Mesenchymal stem cell (in vitro differentiated cells and primary cell): ENCODE measurements at regions not wholly inside any gene's neighbourhood (a gene's known extent, or its start where the extent isn't known, plus 50 kb on each side); places are given as distances from the start of the nearest gene placed in this dataset.
A peak's percentile ranks its signal among the peaks of the same experiment; 100 is the strongest.

ENCODE experiments used
- DNase-seq: peaks from one replicate; pipeline ENCODE4 v3.0.0-alpha.2; 2013
- H2AFZ ChIP-seq: one replicate; pipeline ENCODE4 v1.6.1; 2013; ENCODE audit warnings: low read depth, mild to moderate bottlenecking, control low read depth, inconsistent platforms, low read length, moderate library complexity
- H2AK5ac ChIP-seq: 2 replicates; pipeline ENCODE4 v1.6.1; 2013; ENCODE audit warnings: low read length, moderate library complexity, mild to moderate bottlenecking, inconsistent platforms; ENCODE audit not compliant: severe bottlenecking
- H2BK120ac ChIP-seq: one replicate; pipeline ENCODE4 v1.6.1; 2013; ENCODE audit warnings: low read depth, mild to moderate bottlenecking, inconsistent platforms, low read length, moderate library complexity
- H2BK12ac ChIP-seq, 2 experiments: one replicate each; pipeline ENCODE4 v1.6.1; 2013; ENCODE audit warnings: inconsistent platforms in 2 of 2, low read length in 2 of 2, mild to moderate bottlenecking in 2 of 2, moderate library complexity in 2 of 2, control low read depth in 1 of 2
- H2BK15ac ChIP-seq: one replicate; pipeline ENCODE4 v1.6.1; 2013; ENCODE audit warnings: mild to moderate bottlenecking, low read depth, inconsistent platforms; ENCODE audit not compliant: poor library complexity, severe bottlenecking
- H2BK5ac ChIP-seq: 2 replicates; pipeline ENCODE4 v1.6.1; 2013; ENCODE audit warnings: low read depth, mild to moderate bottlenecking, low read length, control low read depth, inconsistent platforms; ENCODE audit not compliant: poor library complexity, severe bottlenecking
- H3K14ac ChIP-seq, 2 experiments: one replicate each; pipeline ENCODE4 v1.6.1; 2013; ENCODE audit warnings: inconsistent platforms in 2 of 2, low read length in 2 of 2, control low read depth in 1 of 2, mild to moderate bottlenecking in 1 of 2, moderate library complexity in 1 of 2
- H3K18ac ChIP-seq, 2 experiments: one replicate each; pipeline ENCODE4 v1.6.1; 2013; ENCODE audit warnings: inconsistent platforms in 2 of 2, low read length in 2 of 2, control low read depth in 1 of 2, low read depth in 1 of 2, mild to moderate bottlenecking in 1 of 2
- H3K23ac ChIP-seq, 2 experiments: one replicate each; pipeline ENCODE4 v1.6.1; 2013; ENCODE audit warnings: inconsistent platforms in 2 of 2, low read length in 2 of 2, mild to moderate bottlenecking in 2 of 2, moderate library complexity in 2 of 2, control low read depth in 1 of 2
- H3K27ac ChIP-seq: 2 replicates; pipeline ENCODE4 v1.5.1; 2013; ENCODE audit warnings: mild to moderate bottlenecking, moderate library complexity, low read length, control low read depth, inconsistent platforms; ENCODE audit not compliant: poor library complexity, severe bottlenecking
- H3K27me3 ChIP-seq, 2 experiments: 2 replicates each; pipeline versions ENCODE4 v1.6.1 to v1.7.0; 2013; ENCODE audit warnings: low read length in 2 of 2, mild to moderate bottlenecking in 2 of 2, moderate library complexity in 2 of 2, control low read depth in 1 of 2, inconsistent platforms in 1 of 2; ENCODE audit not compliant: control insufficient read depth in 1 of 2, insufficient read depth in 1 of 2
- H3K36me3 ChIP-seq, 2 experiments: 2 replicates each; pipeline versions ENCODE4 v1.6.1 to v1.7.0; 2013; ENCODE audit warnings: low read length in 2 of 2, control low read depth in 1 of 2, inconsistent platforms in 1 of 2, low read depth in 1 of 2, mild to moderate bottlenecking in 1 of 2; ENCODE audit not compliant: insufficient read depth in 2 of 2, control insufficient read depth in 1 of 2
- H3K4ac ChIP-seq, 2 experiments: one replicate each; pipeline ENCODE4 v1.6.1; 2013; ENCODE audit warnings: inconsistent platforms in 2 of 2, low read length in 2 of 2, mild to moderate bottlenecking in 2 of 2, moderate library complexity in 2 of 2, control low read depth in 1 of 2, low read depth in 1 of 2
- H3K4me1 ChIP-seq: 2 replicates; pipeline ENCODE4 v1.6.1; 2013; ENCODE audit warnings: low read depth, low read length, control low read depth; ENCODE audit not compliant: control insufficient read depth, insufficient read depth
- H3K4me2 ChIP-seq: 2 replicates; pipeline ENCODE4 v1.6.1; 2013; ENCODE audit warnings: low read length, mild to moderate bottlenecking, inconsistent platforms; ENCODE audit not compliant: poor library complexity, severe bottlenecking
- H3K4me3 ChIP-seq, 2 experiments: 2 replicates each; pipeline versions ENCODE4 v1.5.1 to v1.7.0; 2013; ENCODE audit warnings: low read length in 2 of 2, mild to moderate bottlenecking in 2 of 2, control low read depth in 1 of 2, low read depth in 1 of 2; ENCODE audit not compliant: insufficient read depth in 1 of 2
- H3K79me1 ChIP-seq: replicated peaks from 2 replicates; pipeline ENCODE4 v1.6.1; 2013; ENCODE audit warnings: mild to moderate bottlenecking, control low read depth, low read length, inconsistent platforms; ENCODE audit not compliant: poor library complexity, severe bottlenecking
- H3K9ac ChIP-seq: 2 replicates; pipeline ENCODE4 v1.7.0; 2013; ENCODE audit warnings: mild to moderate bottlenecking, low read length, moderate library complexity
- H3K9me3 ChIP-seq: 2 replicates; pipeline ENCODE4 v1.7.0; 2013; ENCODE audit warnings: mild to moderate bottlenecking, low read length; ENCODE audit not compliant: control insufficient read depth
- H4K8ac ChIP-seq: one replicate; pipeline ENCODE4 v1.6.1; 2013; ENCODE audit warnings: inconsistent platforms, mild to moderate bottlenecking, low read length, moderate library complexity
- H4K91ac ChIP-seq: one replicate; pipeline ENCODE4 v1.6.1; 2013; ENCODE audit warnings: mild to moderate bottlenecking, low read length, inconsistent platforms
- WGBS: methylation state at CpG from one replicate; pipeline ENCODE4 v1.1.7; 2013; ENCODE audit warnings: mixed read lengths; 5-methylcytosine and 5-hydroxymethylcytosine counted together

- H4K91ac ChIP-seq = no peak overlapping the region
- H3K4me1 ChIP-seq = no peaks in the 10 kb centered on the region
- no peak for DNase-seq
- H3K36me3 ChIP-seq = no peaks in the 10 kb centered on the region
- H3K9me3 ChIP-seq = no peaks in the 10 kb centered on the region
- no peaks in the 10 kb centered on the region for H3K79me1 ChIP-seq
- peak overlapping the region; percentile 37 for H3K9ac ChIP-seq
- no peak overlapping the region for H2BK5ac ChIP-seq
- H2BK120ac ChIP-seq = no peak overlapping the region
- H2AFZ ChIP-seq = no peak overlapping the region
- no peak overlapping the region for H4K8ac ChIP-seq
- H3K23ac ChIP-seq = no peak overlapping the region
- no peak overlapping the region for H3K27ac ChIP-seq
- no peak overlapping the region for H3K4me3 ChIP-seq
- H2AK5ac ChIP-seq = no peak overlapping the region
- H3K27me3 ChIP-seq = peaks cover 4 to 8% of the 10 kb centered on the region in 2 experiments
- WGBS = 97% methylated on average over 12 of the region's 13 CpGs
- no peak overlapping the region for H2BK12ac ChIP-seq
- no peak overlapping the region for H3K4ac ChIP-seq
- no peak overlapping the region for H3K18ac ChIP-seq
- H2BK15ac ChIP-seq = no peak overlapping the region
- no peak overlapping the region for H3K4me2 ChIP-seq
- H3K14ac ChIP-seq = no peak overlapping the region
Observed at GRCh38 chr5:135218790-135219568, 180.1 kb downstream of the MACROH2A1 start.

- Histone ChIP-seq H2BK15ac (no peak overlapping the region), H3K27me3 (peaks cover 4 to 8% of the 10 kb centered on the region in 2 experiments), H2BK5ac (no peak overlapping the region), H3K4me1 (no peaks in the 10 kb centered on the region), H3K27ac (no peak overlapping the region), H3K4ac (no peak overlapping the region), H2AK5ac (no peak overlapping the region), H2BK120ac (no peak overlapping the region), H2BK12ac (no peak overlapping the region), H3K18ac (no peak overlapping the region), H4K91ac (no peak overlapping the region), H2AFZ (no peak overlapping the region), H3K23ac (no peak overlapping the region), H3K36me3 (no peaks in the 10 kb centered on the region), H3K4me2 (no peak overlapping the region), H3K14ac (no peak overlapping the region), H4K8ac (no peak overlapping the region), H3K4me3 (no peak overlapping the region), H3K9ac (no peak overlapping the region), H3K79me1 (no peaks in the 10 kb centered on the region), H3K9me3 (no peaks in the 10 kb centered on the region)
- DNase-seq = no peak
- WGBS = 90% methylated on average over 3 of the region's 3 CpGs
Observed at GRCh38 chr5:135218486-135218755, 180.6 kb downstream of the MACROH2A1 start.

GRCh38 chr5:135217669-135218485, 181.2 kb downstream of the MACROH2A1 start:
- Histone ChIP-seq H3K23ac (no peak overlapping the region), H3K9me3 (no peaks in the 10 kb centered on the region), H3K79me1 (no peaks in the 10 kb centered on the region), H3K27ac (no peak overlapping the region), H3K18ac (no peak overlapping the region), H3K4me1 (no peaks in the 10 kb centered on the region), H2AK5ac (no peak overlapping the region), H2AFZ (no peak overlapping the region), H4K91ac (peak overlapping the region; percentile 62), H3K27me3 (peaks cover 4 to 8% of the 10 kb centered on the region in 2 experiments), H3K9ac (no peak overlapping the region), H2BK12ac (peak overlapping the region in 1 of 2 experiments; percentile 16), H2BK120ac (no peak overlapping the region), H3K14ac (no peak overlapping the region), H3K4ac (no peak overlapping the region), H3K36me3 (no peaks in the 10 kb centered on the region), H3K4me3 (no peak overlapping the region), H3K4me2 (no peak overlapping the region), H4K8ac (no peak overlapping the region), H2BK15ac (no peak overlapping the region), H2BK5ac (no peak overlapping the region)
- no peak for DNase-seq
- 92% methylated on average over 11 of the region's 11 CpGs for WGBS

DNA sequence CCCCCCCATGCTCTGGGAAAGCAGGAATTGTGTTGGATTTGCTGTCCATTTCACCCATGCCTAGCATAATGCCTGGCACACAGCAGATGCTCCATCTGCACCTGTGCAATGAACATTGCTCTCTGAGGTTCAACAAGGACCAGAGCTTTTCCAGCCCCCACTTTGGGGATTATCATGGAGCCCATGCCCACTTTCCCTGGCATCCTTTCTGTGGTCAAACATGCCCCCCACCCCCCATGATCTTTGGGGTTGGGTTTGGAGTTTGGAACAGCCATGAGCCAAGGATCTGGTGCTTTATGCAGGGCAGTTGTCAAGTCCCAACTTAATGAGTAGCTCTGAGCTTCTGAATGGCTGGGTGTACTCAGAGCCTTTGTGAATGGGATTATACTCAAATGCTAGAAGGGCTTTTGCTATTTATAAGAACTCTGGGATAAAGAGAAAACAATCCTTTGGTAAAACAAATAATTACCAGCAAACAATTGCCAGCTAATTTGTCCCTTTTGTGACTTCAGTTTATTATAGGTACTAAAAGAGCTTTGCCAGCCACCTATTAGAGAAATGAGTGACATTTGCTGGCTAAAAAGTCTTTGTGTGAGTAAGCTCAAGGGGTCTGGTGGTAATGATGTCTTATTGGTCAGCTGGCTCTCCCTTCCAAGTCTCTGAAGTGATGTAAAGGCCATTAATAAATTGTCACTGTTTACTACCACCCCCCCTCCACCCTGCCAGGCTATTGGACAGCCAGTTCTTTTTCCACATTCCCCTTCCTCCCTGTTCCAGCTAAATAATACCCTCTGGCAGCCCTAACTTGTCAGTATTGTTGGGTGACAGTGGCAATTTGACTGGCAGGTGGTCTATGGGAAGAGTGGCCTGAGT, 182.3 kb downstream of the MACROH2A1 start:
- no peaks in the 10 kb centered on the region for H3K79me1 ChIP-seq
- peak overlapping the region; percentile 55 for H2BK15ac ChIP-seq
- H3K4me2 ChIP-seq = no peak overlapping the region
- no peak for DNase-seq
- no peak overlapping the region for H2AK5ac ChIP-seq
- H3K14ac ChIP-seq = no peak overlapping the region
- H2BK5ac ChIP-seq = no peak overlapping the region
- H3K18ac ChIP-seq = peak overlapping the region in 1 of 2 experiments; percentile 41
- H3K4me3 ChIP-seq = no peak overlapping the region
- H2AFZ ChIP-seq = no peak overlapping the region
- peaks cover 4 to 8% of the 10 kb centered on the region in 2 experiments for H3K27me3 ChIP-seq
- no peak overlapping the region for H4K8ac ChIP-seq
- no peak overlapping the region for H2BK12ac ChIP-seq
- H3K27ac ChIP-seq = no peak overlapping the region
- no peak overlapping the region for H2BK120ac ChIP-seq
- H3K4ac ChIP-seq = no peak overlapping the region
- no peak overlapping the region for H3K23ac ChIP-seq
- H3K9ac ChIP-seq = no peak overlapping the region
- no peaks in the 10 kb centered on the region for H3K4me1 ChIP-seq
- H3K9me3 ChIP-seq = no peaks in the 10 kb centered on the region
- H4K91ac ChIP-seq = no peak overlapping the region
- no peaks in the 10 kb centered on the region for H3K36me3 ChIP-seq
